MM.1S (cell line): ENCODE measurements at regions not wholly inside any gene's neighbourhood (a gene's known extent, or its start where the extent isn't known, plus 50 kb on each side); places are given as distances from the start of the nearest gene placed in this dataset.

ENCODE experiments used
- DNase-seq: peaks from one replicate; pipeline ENCODE4 v3.0.0-alpha.2; 2015
- H2AFZ ChIP-seq: fragments of 300-600 bp; sonication (generic); 2 replicates; pipeline ENCODE4 v1.6.0; 2016; ENCODE audit warnings: antibody characterized with exemption, low read length
- H3F3A ChIP-seq: fragments of 300-600 bp; sonication (generic); 2 replicates; pipeline ENCODE4 v1.6.1; 2016; ENCODE audit warnings: mild to moderate bottlenecking, antibody characterized with exemption, low read length, moderate library complexity, mixed read lengths; ENCODE audit not compliant: insufficient read depth
- H3K27ac ChIP-seq: fragments of 300-600 bp; sonication (generic); 2 replicates; pipeline ENCODE4 v1.5.1; 2016; ENCODE audit warnings: mild to moderate bottlenecking, low read length
- H3K27me3 ChIP-seq: fragments of 300-600 bp; sonication (generic); replicated peaks from 2 replicates; pipeline ENCODE4 v1.6.0; 2016; ENCODE audit warnings: low read length; ENCODE audit not compliant: insufficient read depth
- H3K36me3 ChIP-seq: fragments of 300-600 bp; sonication (generic); replicated peaks from 2 replicates; pipeline ENCODE4 v1.6.1; 2016; ENCODE audit warnings: mild to moderate bottlenecking, low read length, mixed read lengths; ENCODE audit not compliant: insufficient read depth
- H3K4me1 ChIP-seq: fragments of 300-600 bp; sonication (generic); 2 replicates; pipeline ENCODE4 v1.6.1; 2016; ENCODE audit warnings: low read length, mixed read lengths
- H3K4me2 ChIP-seq: fragments of 300-600 bp; sonication (generic); 2 replicates; pipeline ENCODE4 v1.6.0; 2016; ENCODE audit warnings: low read depth, low read length
- H3K4me3 ChIP-seq: fragments of 300-600 bp; sonication (generic); 2 replicates; pipeline ENCODE4 v1.5.1; 2016; ENCODE audit warnings: low read length, mixed read lengths
- H3K79me2 ChIP-seq: fragments of 300-600 bp; sonication (generic); 2 replicates; pipeline ENCODE4 v1.6.1; 2016; ENCODE audit warnings: mixed run types, low read length, mixed read lengths
- H3K9ac ChIP-seq: fragments of 300-600 bp; sonication (generic); 2 replicates; pipeline ENCODE4 v1.6.1; 2016; ENCODE audit warnings: low read length, mixed read lengths
- H3K9me2 ChIP-seq: fragments of 300-600 bp; sonication (generic); replicated peaks from 2 replicates; pipeline ENCODE4 v1.6.1; 2016; ENCODE audit warnings: mild to moderate bottlenecking, low read length, mixed read lengths; ENCODE audit not compliant: insufficient read depth
- H3K9me3 ChIP-seq: fragments of 300-600 bp; sonication (generic); replicated peaks from 2 replicates; pipeline ENCODE4 v1.6.1; 2016; ENCODE audit warnings: mild to moderate bottlenecking, low read length, mixed read lengths; ENCODE audit not compliant: insufficient read depth
- H4K20me1 ChIP-seq: fragments of 300-600 bp; sonication (generic); 2 replicates; pipeline ENCODE4 v1.6.1; 2016; ENCODE audit warnings: mild to moderate bottlenecking, low read length, moderate library complexity, mixed read lengths; ENCODE audit not compliant: insufficient read depth
- EZH2 ChIP-seq: fragments of 300-600 bp; sonication (generic); optimal IDR thresholded peaks from 2 replicates; pipeline ENCODE3; 2017; ENCODE audit warnings: low read depth, mild to moderate bottlenecking, antibody characterized with exemption, low read length, mixed read lengths
- EZH2phosphoT487 ChIP-seq: fragments of 300-600 bp; sonication (generic); IDR thresholded peaks from 2 replicates; pipeline ENCODE4 v1.6.1; 2018; ENCODE audit warnings: antibody characterized with exemption, low read length
- TF ChIP-seq, protein P1 (sequence below): fragments of 300-600 bp; sonication (generic); IDR thresholded peaks from 2 replicates; pipeline ENCODE4 v1.5.1; 2016; ENCODE audit warnings: antibody characterized with exemption, low read length, mixed read lengths

GRCh38 chr12:93108985-93109384 is 179.9 kb upstream of the EEA1 start:
- H3K4me2 ChIP-seq: no peak overlapping the region
- no peak for TF ChIP-seq EZH2
- TF ChIP-seq, protein P1, sequence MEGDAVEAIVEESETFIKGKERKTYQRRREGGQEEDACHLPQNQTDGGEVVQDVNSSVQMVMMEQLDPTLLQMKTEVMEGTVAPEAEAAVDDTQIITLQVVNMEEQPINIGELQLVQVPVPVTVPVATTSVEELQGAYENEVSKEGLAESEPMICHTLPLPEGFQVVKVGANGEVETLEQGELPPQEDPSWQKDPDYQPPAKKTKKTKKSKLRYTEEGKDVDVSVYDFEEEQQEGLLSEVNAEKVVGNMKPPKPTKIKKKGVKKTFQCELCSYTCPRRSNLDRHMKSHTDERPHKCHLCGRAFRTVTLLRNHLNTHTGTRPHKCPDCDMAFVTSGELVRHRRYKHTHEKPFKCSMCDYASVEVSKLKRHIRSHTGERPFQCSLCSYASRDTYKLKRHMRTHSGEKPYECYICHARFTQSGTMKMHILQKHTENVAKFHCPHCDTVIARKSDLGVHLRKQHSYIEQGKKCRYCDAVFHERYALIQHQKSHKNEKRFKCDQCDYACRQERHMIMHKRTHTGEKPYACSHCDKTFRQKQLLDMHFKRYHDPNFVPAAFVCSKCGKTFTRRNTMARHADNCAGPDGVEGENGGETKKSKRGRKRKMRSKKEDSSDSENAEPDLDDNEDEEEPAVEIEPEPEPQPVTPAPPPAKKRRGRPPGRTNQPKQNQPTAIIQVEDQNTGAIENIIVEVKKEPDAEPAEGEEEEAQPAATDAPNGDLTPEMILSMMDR: no peak
- TF ChIP-seq EZH2phosphoT487: no peak
- H3K9me3 ChIP-seq: no peaks in the 10 kb centered on the region
- H4K20me1 ChIP-seq: no peaks in the 10 kb centered on the region
- DNase-seq: no peak
- no peaks in the 10 kb centered on the region for H3K36me3 ChIP-seq
- no peaks in the 10 kb centered on the region for H3K27me3 ChIP-seq
- no peaks in the 10 kb centered on the region for H3K79me2 ChIP-seq
- no peak overlapping the region for H3K27ac ChIP-seq
- H3K4me1 ChIP-seq: no peaks in the 10 kb centered on the region
- H3F3A ChIP-seq: no peaks in the 10 kb centered on the region
- H3K4me3 ChIP-seq: no peak overlapping the region
- no peak overlapping the region for H3K9ac ChIP-seq
- no peak overlapping the region for H2AFZ ChIP-seq
- H3K9me2 ChIP-seq: no peaks in the 10 kb centered on the region

DNA sequence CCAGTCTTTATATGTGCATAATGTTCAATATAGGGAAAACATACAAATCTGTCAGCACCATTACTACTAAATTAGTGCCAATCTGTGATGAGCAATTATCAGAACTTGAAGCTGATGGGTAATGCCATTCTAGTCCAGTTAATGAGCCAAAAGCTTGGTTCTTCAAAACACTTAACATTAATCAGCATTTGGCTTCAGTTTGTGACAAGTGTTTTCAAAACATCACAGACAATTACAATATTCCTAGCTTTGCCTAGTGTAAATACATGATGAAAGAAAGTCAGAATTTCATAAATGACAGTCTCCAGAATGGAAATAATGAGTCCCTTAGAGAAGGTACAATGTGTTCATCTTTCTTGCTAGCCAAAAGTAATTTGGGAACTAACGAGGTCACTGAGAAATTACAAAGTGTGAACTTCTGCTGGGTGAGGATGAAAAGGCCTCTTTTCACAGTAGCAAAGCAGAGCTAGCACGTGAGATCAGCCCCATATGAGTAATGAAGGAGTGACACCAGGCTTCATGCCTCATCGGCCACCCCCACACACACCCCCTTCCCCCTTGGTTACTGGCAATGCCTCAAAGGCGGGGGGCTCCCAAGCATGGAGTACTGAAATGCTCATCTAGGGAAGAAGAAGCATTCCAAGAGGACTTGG is 180.6 kb upstream of the EEA1 start:
- Histone ChIP-seq H3K27me3 (no peaks in the 10 kb centered on the region), H3K9ac (no peak overlapping the region), H3K4me2 (no peak overlapping the region), H3K36me3 (no peaks in the 10 kb centered on the region), H3K79me2 (no peaks in the 10 kb centered on the region), H3K9me3 (no peaks in the 10 kb centered on the region), H3F3A (no peaks in the 10 kb centered on the region), H4K20me1 (no peaks in the 10 kb centered on the region), H2AFZ (no peak overlapping the region), H3K9me2 (no peaks in the 10 kb centered on the region), H3K27ac (no peak overlapping the region), H3K4me1 (no peaks in the 10 kb centered on the region), H3K4me3 (no peak overlapping the region)
- DNase-seq: no peak
- TF ChIP-seq EZH2phosphoT487: no peak
- no peak for TF ChIP-seq EZH2
- TF ChIP-seq, protein P1: no peak

- Histone ChIP-seq H3K79me2 (no peaks in the 10 kb centered on the region), H3K9me2 (no peaks in the 10 kb centered on the region), H3K4me3 (no peak overlapping the region), H3K4me1 (no peaks in the 10 kb centered on the region), H2AFZ (no peak overlapping the region), H3K36me3 (no peaks in the 10 kb centered on the region), H4K20me1 (no peaks in the 10 kb centered on the region), H3K9ac (no peak overlapping the region), H3K27me3 (no peaks in the 10 kb centered on the region), H3K4me2 (no peak overlapping the region), H3F3A (no peaks in the 10 kb centered on the region), H3K27ac (no peak overlapping the region), H3K9me3 (no peaks in the 10 kb centered on the region)
- no peak for DNase-seq
- TF ChIP-seq, protein P1: no peak
- TF ChIP-seq EZH2phosphoT487: no peak
- TF ChIP-seq EZH2: no peak
Observed at GRCh38 chr12:93111773-93112172, 182.7 kb upstream of the EEA1 start.
